Stomach (tissue), 4 donors: ENCODE measurements at regions not wholly inside any gene's neighbourhood (a gene's known extent, or its start where the extent isn't known, plus 50 kb on each side); places are given as distances from the start of the nearest gene placed in this dataset.

Source experiments
- CTCF ChIP-seq, 7 experiments: fragments of 450-650 bp in 4 of 7; fragments of 200-600 bp in 3 of 7; sonication (generic) in 3 of 7; IDR thresholded peaks; one replicate each; pipeline ENCODE4 v1.5.1; 2016 to 2019; ENCODE audit warnings: antibody characterized with exemption in 7 of 7, control low read depth in 2 of 7, mild to moderate bottlenecking in 1 of 7
- EP300 ChIP-seq: sonication (generic); formaldehyde crosslinking; IDR thresholded peaks from one replicate; pipeline ENCODE4 v1.6.1; 2017; ENCODE audit warnings: antibody characterized with exemption
- POLR2A ChIP-seq, 4 donors: fragments of 450-650 bp; IDR thresholded peaks; one replicate each; pipeline ENCODE4 v1.6.1; 2016; ENCODE audit warnings: antibody characterized with exemption in 4 of 4, control low read depth in 2 of 4, mild to moderate bottlenecking in 1 of 4, moderate library complexity in 1 of 4
- POLR2AphosphoS5 ChIP-seq, 3 donors: sonication (generic); formaldehyde crosslinking; IDR thresholded peaks; one replicate each; pipeline ENCODE4 v1.6.1; 2016; ENCODE audit warnings: antibody characterized with exemption in 3 of 3

GRCh38 chr1:57968321-57968720 lies 544.5 kb upstream of the DAB1 start:
- TF ChIP-seq CTCF (IDR thresholded peaks at IDR 0.05) (no peak), POLR2AphosphoS5 (IDR thresholded peaks at IDR 0.05) (no peak), EP300 (no peak), POLR2A (IDR thresholded peaks at IDR 0.05) (no peak)
